IMR-90 (cell line): ENCODE measurements at regions not wholly inside any gene's neighbourhood (a gene's known extent, or its start where the extent isn't known, plus 50 kb on each side); places are given as distances from the start of the nearest gene placed in this dataset.

Experiments used
- ATAC-seq: fragments of 200-7000 bp; cut with Tn5 transposase; 2 replicates; pipeline ENCODE4 v1.9.1; 2020; ENCODE audit warnings: low read depth, mild to moderate bottlenecking, moderate library complexity
- BruUV-seq: library from RNA; stranded (reverse); fragments of 400-500 nt; replicated peaks from 2 replicates; lab custom pipeline; 2021; lab: Mats Ljungman, UMichigan
- CTCF ChIA-PET: fragments of 300-600 bp; formaldehyde crosslinking; extraction: SDS; loops from one replicate; lab custom pipeline; 2021; ENCODE audit warnings: antibody characterized with exemption; lab: Yijun Ruan, JAX
- POLR2A ChIA-PET: fragments of 300-600 bp; sonication (Branson Sonifier 250); formaldehyde crosslinking; loops from one replicate; lab custom pipeline; 2022; ENCODE audit warnings: antibody characterized with exemption; ENCODE audit not compliant: unreplicated experiment; lab: Charles Lee
- DNase-seq: peaks from one replicate; pipeline ENCODE4 v3.0.0; 2013
- H2AFZ ChIP-seq: replicated peaks from 2 replicates; pipeline ENCODE3; 2013; ENCODE audit warnings: low read length, mild to moderate bottlenecking; ENCODE audit not compliant: poor library complexity
- H2AK5ac ChIP-seq: 2 replicates; pipeline ENCODE4 v1.6.1; 2013; ENCODE audit warnings: low read depth, low read length, inconsistent platforms
- H2AK9ac ChIP-seq: replicated peaks from 2 replicates; pipeline ENCODE3; 2013; ENCODE audit warnings: mild to moderate bottlenecking, low read depth, low read length, moderate library complexity; ENCODE audit not compliant: poor library complexity
- H2BK120ac ChIP-seq: 2 replicates; pipeline ENCODE4 v1.6.1; 2013; ENCODE audit warnings: low read depth, low read length, inconsistent platforms
- H2BK15ac ChIP-seq: 3 replicates; pipeline ENCODE4 v1.6.1; 2013; ENCODE audit warnings: low read depth, low read length, inconsistent platforms
- H2BK20ac ChIP-seq: 2 replicates; pipeline ENCODE4 v1.6.1; 2013; ENCODE audit warnings: low read depth, mild to moderate bottlenecking, inconsistent platforms, low read length, moderate library complexity
- H2BK5ac ChIP-seq: 2 replicates; pipeline ENCODE4 v1.6.1; 2013; ENCODE audit warnings: mild to moderate bottlenecking, low read depth, low read length, inconsistent platforms; ENCODE audit not compliant: poor library complexity, severe bottlenecking
- H3K14ac ChIP-seq: replicated peaks from 2 replicates; pipeline ENCODE4 v1.6.1; 2013; ENCODE audit warnings: low read depth, low read length, inconsistent platforms
- H3K18ac ChIP-seq: 2 replicates; pipeline ENCODE4 v1.6.1; 2013; ENCODE audit warnings: low read depth, low read length, control low read depth
- H3K23ac ChIP-seq: 2 replicates; pipeline ENCODE4 v1.6.1; 2013; ENCODE audit warnings: low read depth, low read length, inconsistent platforms
- H3K27ac ChIP-seq: 2 replicates; pipeline ENCODE4 v1.5.1; 2013; ENCODE audit warnings: mild to moderate bottlenecking, control low read depth, low read length; ENCODE audit not compliant: insufficient read depth
- H3K27me3 ChIP-seq: 2 replicates; pipeline ENCODE4 v1.6.1; 2013; ENCODE audit warnings: low read length; ENCODE audit not compliant: control insufficient read depth, insufficient read depth
- H3K36me3 ChIP-seq: 2 replicates; pipeline ENCODE4 v1.6.1; 2013; ENCODE audit warnings: low read length, mixed read lengths; ENCODE audit not compliant: control insufficient read depth, insufficient read depth
- H3K4ac ChIP-seq: 2 replicates; pipeline ENCODE4 v1.6.1; 2013; ENCODE audit warnings: low read depth, low read length, inconsistent platforms
- H3K4me1 ChIP-seq: 2 replicates; pipeline ENCODE4 v1.6.1; 2013; ENCODE audit warnings: low read length, mixed read lengths; ENCODE audit not compliant: control insufficient read depth, insufficient read depth
- H3K4me2 ChIP-seq: 2 replicates; pipeline ENCODE4 v1.6.1; 2013; ENCODE audit warnings: low read depth, mild to moderate bottlenecking, control low read depth, low read length, moderate library complexity
- H3K4me3 ChIP-seq: 2 replicates; pipeline ENCODE4 v1.5.1; 2013; ENCODE audit warnings: low read depth, mild to moderate bottlenecking, control low read depth, low read length, moderate library complexity; ENCODE audit not compliant: insufficient read depth
- H3K56ac ChIP-seq: 2 replicates; pipeline ENCODE4 v1.6.1; 2013; ENCODE audit warnings: low read length, inconsistent platforms; ENCODE audit not compliant: insufficient read depth; ENCODE audit errors: extremely low read depth
- H3K79me1 ChIP-seq, 2 experiments: 2 replicates each; pipeline ENCODE4 v1.6.1; 2013; ENCODE audit warnings: low read length in 2 of 2, inconsistent platforms in 1 of 2, low read depth in 1 of 2
- H3K9ac ChIP-seq: 2 replicates; pipeline ENCODE4 v1.6.1; 2013; ENCODE audit warnings: low read depth, low read length, control low read depth
- H3K9me1 ChIP-seq: 2 replicates; pipeline ENCODE4 v1.6.1; 2013; ENCODE audit warnings: low read length, inconsistent platforms; ENCODE audit not compliant: insufficient read depth
- H3K9me3 ChIP-seq: 2 replicates; pipeline ENCODE4 v1.6.1; 2013; ENCODE audit warnings: low read length; ENCODE audit not compliant: control insufficient read depth, insufficient read depth
- H4K20me1 ChIP-seq: 2 replicates; pipeline ENCODE4 v1.6.1; 2013; ENCODE audit warnings: low read length, inconsistent platforms; ENCODE audit not compliant: insufficient read depth
- H4K5ac ChIP-seq: 2 replicates; pipeline ENCODE4 v1.6.1; 2013; ENCODE audit warnings: mild to moderate bottlenecking, low read depth, low read length, control low read depth
- H4K8ac ChIP-seq, 2 experiments: 2 replicates each; pipeline ENCODE4 v1.6.1; 2013; ENCODE audit warnings: low read depth in 2 of 2, low read length in 2 of 2, control low read depth in 1 of 2, inconsistent platforms in 1 of 2
- H4K91ac ChIP-seq: 2 replicates; pipeline ENCODE4 v1.6.1; 2013; ENCODE audit warnings: low read depth, low read length, inconsistent platforms; ENCODE audit not compliant: insufficient read depth
- BHLHE40 ChIP-seq: fragments of 150-350 bp; IDR thresholded peaks from 2 replicates; pipeline ENCODE4 v1.6.1; 2016; ENCODE audit warnings: mild to moderate bottlenecking, low read depth, low read length
- CHD1 ChIP-seq: IDR thresholded peaks from 2 replicates; pipeline ENCODE4 v1.6.1; 2012; ENCODE audit warnings: low read depth, low read length, improper control_type of control experiment
- MAZ ChIP-seq: IDR thresholded peaks from 2 replicates; pipeline ENCODE4 v1.6.1; 2012; ENCODE audit warnings: low read depth, mild to moderate bottlenecking, low read length, improper control_type of control experiment, moderate library complexity, borderline replicate concordance
- RAD21 ChIP-seq: IDR thresholded peaks from 2 replicates; pipeline ENCODE4 v1.6.1; 2012; ENCODE audit warnings: low read length, improper control_type of control experiment
- RCOR1 ChIP-seq: IDR thresholded peaks from 2 replicates; pipeline ENCODE4 v1.6.1; 2012; ENCODE audit warnings: mild to moderate bottlenecking, low read length, improper control_type of control experiment; ENCODE audit not compliant: insufficient replicate concordance
- WGBS, 2 experiments: methylation state at CpG; one replicate each; pipeline versions ENCODE4 v1.1.5 to v1.1.7; 2013; ENCODE audit warnings: missing lambda C conversion rate in 2 of 2; ENCODE audit not compliant: insufficient read length in 1 of 2; ENCODE audit errors: extremely low coverage in 2 of 2; 5-methylcytosine and 5-hydroxymethylcytosine counted together
- dilution Hi-C: fragments of 300-500 bp; cut with HindIII; formaldehyde crosslinking; loops from one replicate; pipeline ENCODE4 v1.14.3; 2018; ENCODE audit warnings: low sequenced_read_pairs; ENCODE audit not compliant: unreplicated experiment
- in situ Hi-C: fragments of 300-500 bp; cut with MboI; formaldehyde crosslinking; loops from 3 replicates; pipeline ENCODE4 v1.14.3; 2019; ENCODE audit warnings: low sequenced_read_pairs, inconsistent platforms, mixed read lengths
- intact Hi-C: fragments of 100-400 bp; cut with micrococcal nuclease; formaldehyde crosslinking; loops from 2 replicates; pipeline ENCODE4 v1.10.0; 2022

DNA sequence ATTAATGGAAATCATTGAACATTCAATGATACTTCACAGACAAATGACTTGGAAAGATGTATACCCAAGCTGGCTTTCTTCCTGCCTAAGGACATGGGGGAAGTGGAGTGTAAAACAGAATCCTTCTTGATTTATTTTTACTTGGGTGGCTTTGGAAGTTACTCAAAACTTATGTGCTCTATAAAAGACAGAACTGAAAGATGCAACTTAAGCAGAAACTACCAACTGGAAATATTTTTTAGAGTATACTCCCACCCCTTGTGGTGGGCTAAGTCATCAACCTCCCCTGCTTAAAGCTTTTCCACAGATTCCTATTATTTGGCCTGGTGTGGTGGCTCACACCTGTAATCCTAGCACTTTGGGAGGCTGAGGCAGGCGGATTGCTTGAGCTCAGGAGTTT, 126.0 kb upstream of the ATP2B1 start:
- Histone ChIP-seq H3K36me3 (no peaks in the 10 kb centered on the region), H2BK120ac (no peak overlapping the region), H3K4ac (no peak overlapping the region), H3K9ac (no peak overlapping the region), H4K91ac (no peak overlapping the region), H2AK9ac (no peak overlapping the region), H3K27ac (no peak overlapping the region), H3K23ac (no peak overlapping the region), H2BK20ac (no peak overlapping the region), H3K18ac (no peak overlapping the region), H2AK5ac (no peak overlapping the region), H2BK5ac (no peak overlapping the region), H3K14ac (no peak overlapping the region), H3K9me3 (no peaks in the 10 kb centered on the region), H4K8ac (no peak overlapping the region), H4K5ac (no peak overlapping the region), H2AFZ (no peak overlapping the region), H3K27me3 (no peaks in the 10 kb centered on the region), H3K4me1 (no peaks in the 10 kb centered on the region; the same call in 1 of the 2 replicates), H3K9me1 (no peaks in the 10 kb centered on the region), H4K20me1 (no peaks in the 10 kb centered on the region), H3K4me2 (no peak overlapping the region), H3K4me3 (no peak overlapping the region), H3K79me1 (no peaks in the 10 kb centered on the region), H3K56ac (no peak overlapping the region), H2BK15ac (no peak overlapping the region)
- POLR2A ChIA-PET, result no interaction called here
- no peak for ATAC-seq
- BruUV-seq, result no TSS peak
- dilution Hi-C loops, result no loop called here
- CTCF ChIA-PET, result interaction anchor here (0.7 kb wide), 1 partner anchor 166 kb away, joined by 3 read pairs; no protein-coding TSS in a partner anchor
- no CpG with 5 or more reads among the region's 1 CpG for WGBS, 2 experiments
- in situ Hi-C loops, result no loop called here
- TF ChIP-seq MAZ (no peak), CHD1 (no peak), BHLHE40 (no peak), RCOR1 (no peak), RAD21 (no peak)
- intact Hi-C loops, result no loop called here
- DNase-seq, result no peak
